ENCODE measurements at regions not wholly inside any gene's neighbourhood (a gene's known extent, or its start where the extent isn't known, plus 50 kb on each side); places are given as distances from the start of the nearest gene placed in this dataset.

GRCh38 chr12:46460682-46461210, 88.2 kb upstream of the SLC38A2 start:
- no peak for DNase-seq

- DNase-seq = no peak
These were observed 87.4 kb upstream of the SLC38A2 start for GRCh38 chr12:46459861-46460545.

GRCh38 chr12:46459111-46459510, 86.5 kb upstream of the SLC38A2 start:
- no peak for DNase-seq

- DNase-seq = no peak
These were observed 86.0 kb upstream of the SLC38A2 start for GRCh38 chr12:46458500-46459102.

- no peak for DNase-seq
These were observed 85.4 kb upstream of the SLC38A2 start for GRCh38 chr12:46457958-46458357.

GRCh38 chr12:46456356-46457334, 84.1 kb upstream of the SLC38A2 start:
- no peak for DNase-seq

GRCh38 chr12:46455648-46456352, 83.2 kb upstream of the SLC38A2 start:
- DNase-seq = no peak

- DNase-seq = no peak
These were observed 82.4 kb upstream of the SLC38A2 start for GRCh38 chr12:46454981-46455380.

GRCh38 chr12:46453428-46453827, 80.9 kb upstream of the SLC38A2 start:
- no peak for DNase-seq

- no peak for DNase-seq
These were observed 80.2 kb upstream of the SLC38A2 start for GRCh38 chr12:46452776-46453175.

- DNase-seq = no peak
These were observed 79.6 kb upstream of the SLC38A2 start for GRCh38 chr12:46452061-46452615.

GRCh38 chr12:46451276-46452021, 78.9 kb upstream of the SLC38A2 start:
- no peak for DNase-seq

- DNase-seq = no peak
These were observed 77.7 kb upstream of the SLC38A2 start for GRCh38 chr12:46450279-46450748.

GRCh38 chr12:46449856-46450255, 77.3 kb upstream of the SLC38A2 start:
- no peak for DNase-seq

- no peak for DNase-seq
These were observed 76.7 kb upstream of the SLC38A2 start for GRCh38 chr12:46449316-46449715.

GRCh38 chr12:46446645-46447044, 74.1 kb upstream of the SLC38A2 start:
- peak; percentile 14 for DNase-seq

- no peak for DNase-seq
These were observed 73.1 kb upstream of the SLC38A2 start for GRCh38 chr12:46445551-46446235.

GRCh38 chr12:46445093-46445492, 72.5 kb upstream of the SLC38A2 start:
- no peak for DNase-seq

- no peak for DNase-seq
These were observed 71.2 kb upstream of the SLC38A2 start for GRCh38 chr12:46443594-46444263.

- DNase-seq = no peak
These were observed 70.2 kb upstream of the SLC38A2 start for GRCh38 chr12:46442738-46443137.

Data from NCI-H510A treated with DMSO at 0.1 percent for 48 hours (cell line).